ENCODE measurements at regions not wholly inside any gene's neighbourhood (a gene's known extent, or its start where the extent isn't known, plus 50 kb on each side); places are given as distances from the start of the nearest gene placed in this dataset.

DNA sequence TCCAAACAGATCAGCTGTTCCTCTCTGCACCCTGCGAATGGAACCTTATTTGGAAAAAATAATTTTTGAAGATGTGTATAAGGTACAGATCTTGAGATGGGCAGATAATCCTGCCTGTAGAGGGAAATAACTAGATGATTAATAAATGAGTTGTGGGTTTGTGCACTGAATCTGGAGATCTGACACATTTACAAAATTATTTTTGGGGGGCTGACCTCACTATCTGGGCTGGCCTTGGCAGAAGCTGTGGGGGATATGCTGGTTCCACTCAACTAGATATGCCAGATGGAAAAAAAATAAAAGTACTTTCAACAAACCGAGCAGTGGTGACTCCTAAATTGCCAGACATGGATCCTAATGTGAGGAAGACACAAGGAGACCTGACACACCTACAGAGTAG, 552.2 kb upstream of the AMELY start:
- DNase-seq, result no peak

DNA sequence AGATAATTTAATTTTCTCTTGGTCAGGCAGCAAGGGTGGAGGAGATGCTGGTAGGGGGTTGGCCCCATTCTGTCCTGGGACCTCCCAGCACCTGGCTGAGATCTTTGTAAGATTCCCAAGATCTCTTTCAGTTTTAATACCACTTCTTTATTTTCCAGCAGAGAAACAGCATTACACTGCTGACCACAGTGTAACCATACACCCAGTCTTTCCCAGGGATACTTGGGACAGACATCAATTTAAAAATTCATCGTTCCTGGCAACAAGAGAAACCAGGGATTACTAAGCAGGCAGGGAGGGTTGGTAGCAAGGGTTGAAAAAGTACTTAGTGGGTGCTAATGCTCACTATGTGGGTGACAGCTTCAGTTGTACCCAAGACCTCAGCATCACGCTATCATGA, 551.6 kb upstream of the AMELY start:
- no peak for DNase-seq

DNA sequence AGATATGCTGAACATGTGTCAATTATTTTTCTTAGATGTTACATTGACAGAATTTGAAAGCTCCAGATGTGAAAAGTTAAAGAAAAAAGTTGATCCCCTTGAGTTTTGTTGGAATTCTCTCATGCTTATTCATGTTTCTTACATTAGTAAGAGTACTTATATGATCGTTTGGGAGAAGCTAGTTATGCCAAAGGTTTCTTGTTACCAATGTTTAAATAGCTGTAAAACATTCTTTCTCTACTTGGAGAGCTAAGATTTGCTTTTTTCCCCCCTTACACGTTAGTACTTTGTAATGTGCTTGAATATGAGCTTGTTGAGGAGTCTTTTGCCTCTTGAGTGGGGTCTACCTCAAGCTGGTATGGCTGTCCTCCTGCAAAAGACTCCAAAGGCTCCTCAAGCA, 551.1 kb upstream of the AMELY start:
- DNase-seq, result no peak

DNA sequence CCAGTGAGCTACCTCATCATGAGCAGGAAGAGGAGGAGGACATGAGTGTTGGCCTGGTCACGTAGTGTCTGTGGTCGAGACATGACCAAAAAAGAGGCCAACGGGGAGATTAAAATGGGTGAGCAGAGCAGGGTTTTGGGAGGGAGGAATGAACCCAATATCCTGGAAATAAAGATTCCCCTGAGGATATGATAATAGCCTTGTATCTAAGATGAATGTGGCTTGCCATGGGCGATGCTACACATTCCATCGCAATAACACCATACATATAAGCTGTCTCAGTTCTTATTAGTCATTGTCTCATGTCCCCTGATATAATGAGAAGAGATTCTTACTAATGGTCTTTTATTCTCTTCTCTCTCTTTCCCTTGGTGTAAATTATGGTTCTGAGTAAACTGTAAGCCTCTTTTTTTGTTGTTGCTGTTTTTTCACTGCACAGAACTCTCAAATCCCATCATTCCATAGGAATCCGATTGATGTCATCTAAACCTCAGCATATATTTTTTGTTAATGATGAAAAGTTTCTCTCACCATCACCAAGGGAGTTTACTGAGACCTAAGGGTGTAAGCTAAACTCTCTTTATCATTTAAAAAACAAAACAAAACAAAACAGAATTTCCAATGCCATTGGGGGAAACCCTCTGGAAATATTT, 550.4 kb upstream of the AMELY start:
- no peak for DNase-seq

DNA sequence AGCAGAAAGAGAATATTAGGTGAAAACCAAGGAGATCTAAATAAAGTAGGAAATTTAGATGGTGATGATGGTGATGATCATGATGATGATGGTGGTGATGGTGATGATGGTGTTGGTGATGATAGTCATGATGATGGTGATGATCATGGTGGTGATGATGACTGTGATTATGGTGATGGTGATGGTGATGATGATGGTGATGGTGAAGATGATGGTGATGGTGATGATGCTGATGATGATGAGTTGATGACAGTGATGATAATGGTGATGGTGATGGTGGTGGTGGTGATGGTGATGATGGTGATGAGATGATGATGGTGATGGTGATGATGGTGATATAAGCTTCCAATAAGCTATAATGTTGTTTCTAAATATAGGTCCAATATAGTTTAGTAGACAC, 548.2 kb upstream of the AMELY start:
- no peak for DNase-seq

DNA sequence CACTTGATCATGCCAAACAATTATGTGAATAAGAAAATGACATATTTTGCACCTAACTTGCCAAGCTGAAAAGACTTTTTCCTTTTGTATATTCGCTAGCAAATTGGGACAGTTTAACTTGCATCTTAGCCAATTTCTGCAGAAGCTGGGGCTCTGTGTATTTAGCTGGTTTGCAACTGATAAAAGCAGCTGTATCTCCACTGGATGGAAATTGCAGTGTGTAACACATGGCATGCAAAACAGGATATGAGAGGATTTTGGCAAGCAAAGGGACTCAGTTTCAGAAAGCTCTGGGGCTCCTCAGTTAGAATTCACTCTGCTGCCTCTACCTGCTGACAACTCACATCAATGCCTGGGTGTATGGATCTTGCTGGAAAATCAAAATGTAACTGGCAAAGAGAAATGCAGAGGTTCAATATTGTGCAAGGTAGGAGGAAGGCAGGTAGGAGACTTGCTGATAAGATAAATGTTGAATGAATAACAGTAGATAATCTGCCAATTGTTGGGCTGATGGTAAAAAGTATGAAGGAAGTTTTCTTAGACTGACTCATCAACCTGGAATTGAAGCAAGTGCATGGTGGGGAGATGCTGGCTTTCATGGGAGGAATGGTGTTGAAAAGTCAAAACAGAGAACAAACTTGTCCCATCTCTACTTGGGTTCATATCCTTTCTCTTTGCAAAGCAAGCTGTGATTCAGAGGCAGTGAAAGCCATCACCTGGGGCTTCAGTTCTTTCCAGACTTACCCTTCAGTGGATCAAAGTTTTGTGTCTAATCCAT, 546.9 kb upstream of the AMELY start:
- peak; percentile 33 for DNase-seq

DNA sequence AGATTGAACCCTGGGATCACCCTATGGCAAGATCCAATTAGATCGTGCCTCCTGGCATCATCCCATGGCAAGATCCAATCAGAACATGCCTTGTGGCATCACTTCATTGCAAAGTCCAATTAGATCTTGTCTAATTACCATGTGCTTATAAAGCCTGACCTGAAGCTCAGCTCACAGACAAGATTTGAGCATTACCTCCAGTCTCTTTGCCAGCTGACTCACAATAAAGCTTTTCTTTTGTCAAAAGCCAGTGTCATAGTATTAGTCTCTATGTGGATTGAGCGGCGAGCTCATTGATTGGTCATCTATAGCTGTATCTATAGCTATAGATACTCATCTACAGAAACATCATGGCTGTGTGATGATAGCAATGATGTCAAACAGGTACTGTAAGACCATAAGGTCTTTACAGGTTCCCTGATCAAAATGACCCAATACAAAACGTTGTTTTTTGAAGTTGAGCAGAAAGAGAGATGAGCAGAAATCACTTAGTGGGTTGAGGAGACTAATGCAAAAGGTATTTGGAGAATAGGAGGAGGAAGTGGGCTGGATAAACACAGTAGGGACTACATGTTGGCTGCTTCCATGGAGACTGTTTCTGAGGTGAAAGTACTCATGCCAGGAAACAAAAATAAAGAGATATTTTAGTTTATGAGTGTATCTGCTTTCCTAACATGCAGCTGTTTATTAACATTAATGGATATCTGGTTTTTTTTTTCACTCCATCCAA, 545.9 kb upstream of the AMELY start:
- DNase-seq, result peak; percentile 54

DNA sequence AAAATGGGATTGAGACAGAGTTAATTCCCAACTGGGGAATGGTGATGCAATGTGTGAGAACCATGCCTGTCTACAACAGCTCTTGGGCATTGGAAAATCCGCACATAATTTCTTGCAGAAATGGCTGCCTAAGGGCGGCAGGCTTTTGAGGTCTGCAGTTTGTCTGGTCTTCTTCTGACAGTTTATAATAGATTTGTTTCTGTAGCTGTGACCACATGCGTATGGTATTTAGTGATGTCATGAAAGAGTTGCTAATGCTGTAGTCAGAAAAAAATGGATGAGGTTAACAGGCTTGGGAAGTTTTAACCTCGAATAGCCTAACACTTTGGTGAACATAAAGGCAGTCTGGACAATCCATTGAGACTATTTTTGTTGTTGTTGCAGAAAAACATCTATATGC, 544.1 kb upstream of the AMELY start:
- DNase-seq, result no peak

DNA sequence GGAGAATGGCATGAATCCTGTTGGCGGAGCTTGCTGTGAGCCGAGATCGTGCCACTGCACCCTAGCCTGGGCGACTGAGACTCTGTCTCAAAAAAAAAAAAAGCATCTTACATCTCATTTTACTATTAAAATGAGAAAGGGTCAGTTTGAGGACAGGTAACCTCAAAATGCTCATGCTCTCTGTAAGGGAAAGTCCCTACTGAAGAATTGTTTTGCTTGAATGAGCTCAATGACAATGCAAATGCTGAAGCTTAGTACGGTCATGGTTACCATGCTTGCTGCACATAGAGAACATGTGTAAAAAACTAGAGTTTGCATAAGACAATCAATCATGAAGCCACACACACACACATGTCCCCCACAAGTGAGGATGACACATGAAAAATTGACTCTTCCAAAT, 541.8 kb upstream of the AMELY start:
- no peak for DNase-seq

DNA sequence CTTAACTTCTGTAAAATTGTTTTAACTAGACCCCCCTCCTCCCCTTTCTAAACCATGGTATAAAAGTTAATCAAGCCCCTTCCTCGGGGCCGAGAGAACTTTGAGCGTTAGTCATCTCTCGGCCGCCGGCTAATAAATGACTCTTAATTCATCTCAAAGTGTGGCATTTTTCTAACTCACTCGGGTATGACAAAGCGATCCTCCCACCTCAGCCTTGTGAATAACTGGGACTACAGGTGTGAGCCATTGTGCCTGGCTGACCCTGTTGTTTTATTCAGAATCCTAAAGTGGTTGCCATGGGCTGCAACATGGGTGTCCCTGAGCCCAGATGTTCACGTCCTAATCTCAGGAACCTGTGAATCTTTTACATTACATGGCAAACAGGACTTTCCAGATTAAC, 540.7 kb upstream of the AMELY start:
- no peak for DNase-seq

DNA sequence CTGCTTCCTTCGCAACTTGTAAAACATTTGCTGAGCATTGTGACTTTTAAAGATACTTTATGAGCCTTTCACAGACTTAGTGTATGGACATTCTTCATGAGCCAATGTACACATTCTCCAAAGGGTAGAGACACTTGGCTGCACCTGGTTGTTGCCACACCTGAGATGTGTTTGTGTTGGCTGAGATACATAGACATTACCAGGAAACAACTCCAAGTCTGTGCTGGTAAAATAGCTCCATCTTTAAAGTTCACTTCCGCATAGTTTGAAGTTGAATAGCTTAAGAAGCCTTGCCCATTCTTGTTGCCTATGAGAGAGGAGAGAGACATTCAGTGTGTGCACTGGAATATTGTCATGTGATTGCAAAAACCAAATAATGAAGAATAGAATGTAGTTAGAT, 538.3 kb upstream of the AMELY start:
- no peak for DNase-seq

DNA sequence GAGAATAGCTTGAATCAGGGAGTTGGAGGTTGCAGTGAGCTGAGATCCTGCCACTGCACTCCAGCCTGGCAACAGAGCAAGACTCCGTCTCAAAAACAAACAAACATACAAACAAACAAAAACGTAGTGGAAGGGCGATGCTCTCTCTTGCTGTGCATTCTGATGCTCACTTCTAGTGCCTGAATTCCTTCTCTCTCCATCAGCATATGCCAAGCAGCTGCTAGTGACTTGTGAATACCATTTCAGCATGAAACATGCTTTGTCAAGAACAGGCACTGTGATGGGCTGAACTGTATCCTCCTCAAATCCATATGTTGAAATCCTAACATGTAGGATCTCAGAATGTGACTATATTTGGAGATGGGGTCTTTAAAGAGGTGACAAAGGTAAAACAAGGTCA, 537.1 kb upstream of the AMELY start:
- DNase-seq, result no peak

DNA sequence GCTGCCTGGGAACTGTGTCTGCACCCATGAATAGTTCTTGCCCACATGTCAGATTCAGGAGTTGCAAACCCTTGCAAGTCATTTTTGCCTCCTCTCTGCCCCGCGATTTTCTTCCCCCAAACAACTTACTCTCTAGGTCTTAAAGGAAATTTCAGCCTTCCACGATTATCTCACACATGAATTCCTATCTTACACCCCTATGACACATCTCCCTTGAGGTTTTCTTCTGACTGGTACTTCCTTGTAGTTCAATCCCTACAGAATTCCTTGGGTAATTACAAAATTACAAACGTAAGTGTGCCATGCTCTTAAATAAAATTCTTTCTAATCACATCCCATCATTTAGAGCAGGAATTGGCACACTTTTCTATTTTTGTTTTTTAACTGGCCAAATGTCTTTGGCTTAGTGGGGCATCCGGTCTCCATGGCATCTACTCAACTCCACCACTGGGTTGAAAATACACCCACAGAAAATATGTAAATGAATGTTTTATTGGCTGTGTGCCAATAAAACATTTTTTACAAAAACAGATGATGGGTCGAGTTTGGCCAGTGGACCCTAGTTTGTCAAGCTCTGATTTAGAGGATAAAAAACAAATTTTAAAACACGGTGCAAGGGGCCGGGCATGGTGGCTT, 536.4 kb upstream of the AMELY start:
- peak; percentile 0 for DNase-seq

DNA sequence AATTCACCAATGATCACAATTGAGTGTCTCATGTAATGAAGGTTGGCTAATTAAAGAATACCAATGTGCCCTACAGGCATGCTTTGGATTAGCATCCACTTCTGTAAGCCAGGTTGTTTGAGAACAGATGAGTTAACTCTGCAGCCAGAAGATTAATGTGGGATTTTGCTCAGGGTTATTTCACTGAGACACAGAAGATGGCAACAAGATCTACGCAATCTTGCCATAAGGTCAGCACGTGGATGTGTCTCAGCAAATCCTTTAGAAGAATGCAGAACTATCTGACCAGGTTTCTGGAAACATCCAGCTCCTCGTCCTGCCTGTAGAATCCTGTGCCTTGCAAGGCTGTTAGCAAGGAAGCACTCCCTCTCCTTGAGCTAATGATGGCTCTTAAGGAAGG, 532.6 kb upstream of the AMELY start:
- no peak for DNase-seq

DNA sequence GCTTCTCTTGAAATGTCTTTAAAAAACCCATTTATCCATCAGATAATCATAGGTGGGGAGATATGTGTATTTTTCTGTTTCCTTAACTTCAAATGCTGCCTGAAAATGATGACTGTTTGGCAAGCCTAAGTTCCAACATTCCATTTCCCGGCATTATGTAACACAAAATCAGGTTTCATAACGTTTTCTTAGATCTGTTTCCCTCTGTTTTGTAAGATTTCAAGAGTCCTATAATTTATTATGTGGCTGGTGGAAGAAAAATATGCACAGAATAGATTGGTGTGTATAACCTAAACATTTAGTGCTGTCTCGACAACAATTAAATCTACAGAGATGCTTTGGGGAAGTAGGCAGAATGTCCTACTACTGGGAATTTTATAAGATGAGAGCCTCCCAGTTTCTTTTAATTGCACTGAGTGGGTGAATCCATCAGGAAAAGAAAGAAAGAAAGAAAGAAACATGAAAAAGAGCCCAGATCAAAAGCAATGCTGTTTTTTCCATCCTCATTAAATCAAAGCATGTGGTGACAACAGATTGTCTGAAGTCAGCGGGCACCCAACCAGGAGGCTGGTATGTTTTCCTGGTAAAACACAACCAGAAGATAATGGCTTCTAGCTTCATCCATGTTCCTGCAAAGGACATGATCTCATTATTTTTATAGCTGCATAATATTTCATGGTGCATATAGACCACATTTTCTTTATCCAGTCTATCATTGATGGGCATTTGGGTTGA, 529.4 kb upstream of the AMELY start:
- no peak for DNase-seq

DNA sequence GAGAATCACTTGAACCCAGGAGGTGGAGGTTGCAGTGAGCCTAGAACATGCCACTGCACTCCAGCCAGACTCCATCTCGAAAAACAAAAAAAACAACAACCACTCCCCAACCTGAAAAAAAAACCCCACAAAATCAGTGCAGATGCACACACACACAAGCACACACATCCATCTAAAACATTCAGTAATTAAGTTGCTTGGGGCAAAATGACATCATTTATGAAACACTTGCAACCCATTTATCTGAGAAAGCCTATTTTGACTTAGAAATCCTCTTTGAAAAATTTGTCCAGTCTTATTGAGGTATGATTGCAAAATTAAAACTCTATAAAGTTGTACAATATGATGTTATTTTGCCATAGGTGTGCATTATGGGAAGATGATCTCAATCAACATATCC, 525.5 kb upstream of the AMELY start:
- DNase-seq, result no peak

DNA sequence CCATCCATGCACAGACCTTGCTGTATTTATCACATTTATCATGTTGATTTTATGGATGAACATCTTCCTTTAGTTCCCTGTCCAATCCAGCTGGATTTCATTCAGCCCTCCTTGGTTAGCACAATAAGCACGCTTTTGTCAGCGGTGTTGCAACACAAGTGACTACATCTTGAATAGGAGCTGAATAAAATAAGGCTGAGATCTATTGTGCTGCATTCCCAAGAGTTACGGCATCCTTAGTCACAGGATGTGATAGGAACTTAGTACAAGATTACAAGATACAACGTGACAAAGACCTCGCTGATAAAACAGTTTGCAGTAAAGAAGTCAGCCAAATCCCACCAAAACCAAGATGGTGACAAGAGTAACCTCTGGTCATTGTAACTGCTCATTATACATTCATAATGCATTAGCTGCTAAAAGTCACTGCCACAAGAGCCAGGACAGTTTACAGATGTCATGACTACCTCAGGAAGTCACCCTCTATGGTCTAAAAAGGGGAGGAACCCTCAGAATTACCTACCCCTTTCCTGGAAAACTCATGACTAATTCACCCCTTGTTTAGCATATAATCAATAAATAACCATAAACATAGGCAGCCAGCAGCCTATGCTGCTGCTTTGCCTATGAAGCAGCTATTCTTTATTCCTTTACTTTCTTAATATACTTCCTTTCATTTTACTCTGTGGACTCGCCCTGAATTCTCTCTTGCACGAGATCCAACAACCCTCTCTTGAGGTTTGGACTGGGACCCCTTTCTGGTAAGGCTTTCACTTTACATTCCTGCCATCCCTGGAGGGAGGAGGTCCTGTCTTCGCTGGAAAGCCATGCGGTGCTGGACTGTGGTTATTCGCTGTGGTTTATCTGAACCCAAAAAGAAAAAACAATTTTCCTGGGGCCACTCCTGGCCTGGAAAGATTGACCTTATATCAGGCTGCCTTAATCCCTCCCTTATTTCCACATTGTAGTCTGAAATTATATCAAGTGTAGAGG, 522.6 kb upstream of the AMELY start:
- DNase-seq, result peak; percentile 68

DNA sequence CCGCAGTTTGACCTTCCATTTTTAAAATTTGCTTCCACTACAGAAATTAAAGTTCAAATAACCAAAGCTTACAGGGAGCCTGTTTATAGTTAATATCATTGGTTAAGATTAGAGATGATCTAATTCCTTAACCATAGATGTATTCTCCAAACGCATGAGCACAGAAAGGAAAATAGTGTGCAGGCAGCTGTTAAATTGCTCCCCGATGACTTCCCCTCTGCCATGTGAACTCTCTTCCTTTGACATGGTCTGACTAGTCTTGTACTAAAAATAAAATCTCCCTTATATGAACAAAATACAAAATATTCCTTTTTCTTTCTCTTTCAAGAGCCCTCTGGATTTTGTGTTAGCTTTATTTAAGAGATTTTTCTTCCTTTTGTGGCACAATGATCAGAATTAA, 507.6 kb upstream of the AMELY start:
- DNase-seq, result peak; percentile 0

DNA sequence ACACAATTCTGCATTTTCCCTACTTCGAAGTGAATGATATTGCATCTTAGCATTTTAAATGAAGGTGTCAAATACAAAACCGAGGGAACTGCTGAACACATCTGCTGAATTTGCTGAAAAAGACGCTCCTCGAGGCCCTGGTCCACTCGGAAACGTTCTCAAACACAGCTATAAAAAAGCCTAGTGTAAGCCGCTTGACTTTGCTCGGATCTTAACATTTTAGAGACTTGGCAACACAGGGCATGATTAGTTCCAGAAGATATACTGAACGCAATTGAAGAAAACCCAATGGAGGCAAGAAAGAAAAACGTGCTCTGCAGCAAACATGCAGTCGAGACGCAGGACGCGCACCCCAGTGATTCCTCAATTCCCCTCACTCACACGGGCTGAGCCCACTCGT, 506.4 kb upstream of the AMELY start:
- no peak for DNase-seq

DNA sequence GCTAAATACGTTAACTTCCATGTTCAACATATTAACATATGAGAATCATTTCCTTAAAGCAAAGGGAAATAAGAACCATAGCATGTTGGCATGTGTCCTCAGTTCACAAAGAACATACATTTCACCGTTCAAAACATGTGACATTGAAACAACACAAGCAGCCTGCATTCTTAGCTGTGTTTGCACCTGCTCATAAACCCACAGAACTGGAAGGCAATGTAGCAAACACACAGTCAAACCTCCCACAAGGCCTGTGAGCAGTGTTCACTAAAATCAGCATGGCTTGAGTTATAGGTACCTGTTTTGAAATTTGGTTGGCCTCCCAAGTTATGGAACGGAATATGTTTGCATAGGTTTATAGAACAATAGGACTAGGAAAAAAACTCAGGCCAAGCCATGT, 504.9 kb upstream of the AMELY start:
- DNase-seq, result no peak

DNA sequence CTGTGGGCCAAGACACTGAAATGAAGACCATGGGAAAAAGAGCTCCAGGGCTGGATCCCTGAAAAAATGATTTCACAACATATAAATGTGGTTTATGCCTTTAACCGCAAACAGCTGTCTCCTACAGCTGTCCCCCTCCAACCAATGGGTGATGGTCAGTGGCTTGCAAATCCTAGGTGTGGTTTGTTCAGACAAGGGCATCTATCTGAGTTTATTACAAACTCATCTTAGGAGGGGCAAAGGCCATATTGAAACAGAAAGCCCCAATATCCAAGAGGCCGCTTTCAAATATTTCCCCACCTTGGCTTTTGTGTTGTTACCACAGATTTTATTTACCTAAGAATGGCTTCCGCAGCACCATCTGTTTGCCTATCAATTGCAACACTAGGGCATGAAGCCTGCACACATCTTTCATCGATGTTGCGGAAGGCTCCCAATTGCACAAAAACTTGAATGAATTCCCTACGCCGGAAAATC, 503.6 kb upstream of the AMELY start:
- DNase-seq, result no peak
